ENCODE measurements at regions not wholly inside any gene's neighbourhood (a gene's known extent, or its start where the extent isn't known, plus 50 kb on each side); places are given as distances from the start of the nearest gene placed in this dataset.

GRCh38 chr4:155604718-155605626 is 61.7 kb upstream of the GUCY1A1 start:
- TF ChIP-seq GATA2 (IDR thresholded peaks at IDR 0.05; ENCODE audit: low read depth, low read length): no peak
- TF ChIP-seq GATA3 (IDR thresholded peaks at IDR 0.05; ENCODE audit: low read depth, low read length): no peak
